Esophagus squamous epithelium (tissue), 4 donors: ENCODE measurements at regions not wholly inside any gene's neighbourhood (a gene's known extent, or its start where the extent isn't known, plus 50 kb on each side); places are given as distances from the start of the nearest gene placed in this dataset.

Experiments
- CTCF ChIP-seq, 6 experiments: fragments of 450-650 bp in 4 of 6; fragments of 200-600 bp in 2 of 6; sonication (generic) in 2 of 6; IDR thresholded peaks; one replicate each; pipeline ENCODE4 v1.5.1; 2016 to 2019; ENCODE audit warnings: antibody characterized with exemption in 6 of 6, mild to moderate bottlenecking in 4 of 6, moderate library complexity in 4 of 6
- POLR2A ChIP-seq, 4 donors: fragments of 450-650 bp; IDR thresholded peaks; one replicate each; pipeline ENCODE4 v1.6.1; 2017; ENCODE audit warnings: antibody characterized with exemption in 4 of 4, mild to moderate bottlenecking in 4 of 4, moderate library complexity in 3 of 4

DNA sequence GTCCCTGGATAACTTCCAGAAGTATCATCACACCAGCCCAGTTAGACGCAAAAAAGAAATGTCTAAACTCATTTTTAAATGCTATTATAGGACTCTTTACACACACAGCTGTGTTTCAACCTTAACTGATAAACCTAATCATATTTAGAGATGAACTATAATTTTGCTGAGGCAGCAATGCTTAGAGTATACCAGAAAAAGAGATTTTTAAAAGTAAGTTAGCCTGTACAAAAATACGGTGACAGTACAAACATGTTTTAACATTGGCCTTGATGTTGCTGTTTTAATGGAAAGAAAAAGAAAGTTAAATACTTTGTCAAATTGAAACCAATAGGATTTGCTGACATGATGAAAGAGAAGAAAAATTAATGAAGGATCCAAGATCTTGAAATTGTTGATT, 1341.2 kb upstream of the CDH6 start:
- TF ChIP-seq CTCF (IDR thresholded peaks at IDR 0.05) (no peak), POLR2A (IDR thresholded peaks at IDR 0.05) (no peak)
